HepG2 (cell line): ENCODE measurements at regions not wholly inside any gene's neighbourhood (a gene's known extent, or its start where the extent isn't known, plus 50 kb on each side); places are given as distances from the start of the nearest gene placed in this dataset.

Experiments
- ATAC-seq: fragments of 200-7000 bp; cut with Tn5 transposase; 3 replicates; pipeline ENCODE4 v1.9.1; 2020; ENCODE audit warnings: mild to moderate bottlenecking, moderate library complexity
- BruUV-seq: library from RNA; stranded (reverse); fragments of 400-500 nt; replicated peaks from 2 replicates; lab custom pipeline; 2021; lab: Mats Ljungman, UMichigan
- CTCF ChIA-PET: fragments of 300-600 bp; formaldehyde crosslinking; extraction: SDS; loops from one replicate; lab custom pipeline; 2021; ENCODE audit warnings: low total read pairs, inconsistent platforms, low intra/inter-chr PET ratio; lab: Yijun Ruan, JAX
- POLR2A ChIA-PET: fragments of 350-600 bp; sonication (Branson Sonifier 250); formaldehyde crosslinking; loops from one replicate; lab custom pipeline; 2020; ENCODE audit warnings: antibody characterized with exemption, inconsistent platforms; lab: Yijun Ruan, JAX
- DNase-seq: peaks from one replicate; pipeline ENCODE4 v3.0.0-alpha.2; 2015; ENCODE audit warnings: low spot score
- FAIRE-seq: peaks from 3 replicates; lab custom pipeline; 2011; peaks lifted over from hg19 to GRCh38; lab: Jason Lieb, UNC
- H2AFZ ChIP-seq: one replicate; pipeline ENCODE4 v1.6.1; 2011; ENCODE audit warnings: low read length, inconsistent platforms
- H3K27ac ChIP-seq: fragments of 300-600 bp; 3 replicates; pipeline ENCODE4 v1.8.0; 2011; ENCODE audit warnings: mixed run types, mild to moderate bottlenecking, mixed read lengths, low read length, inconsistent platforms; ENCODE audit not compliant: insufficient read depth; ENCODE audit errors: extremely low read length
- H3K27me3 ChIP-seq, 2 experiments: fragments of 200-600 bp in 1 of 2; 2 replicates in 1 of 2; 3 replicates in 1 of 2; pipeline versions ENCODE4 v1.6.0 to v1.8.0; 2011; ENCODE audit warnings: low read length in 2 of 2, mild to moderate bottlenecking in 2 of 2, moderate library complexity in 2 of 2, inconsistent platforms in 1 of 2; ENCODE audit not compliant: insufficient read depth in 2 of 2, control insufficient read depth in 1 of 2
- H3K36me3 ChIP-seq, 2 experiments: fragments of 200-600 bp in 1 of 2; replicated peaks in 1 of 2; 2 replicates in 1 of 2; 3 replicates in 1 of 2; pipeline versions ENCODE4 v1.5.1 to v1.8.0; 2011; ENCODE audit warnings: low read length in 2 of 2, inconsistent platforms in 1 of 2; ENCODE audit not compliant: insufficient read depth in 2 of 2, control insufficient read depth in 1 of 2
- H3K4me1 ChIP-seq: 2 replicates; pipeline ENCODE4 v1.5.1; 2012; ENCODE audit warnings: low read length, inconsistent platforms; ENCODE audit not compliant: insufficient read depth
- H3K4me2 ChIP-seq: 2 replicates; pipeline ENCODE4 v1.6.0; 2011; ENCODE audit warnings: low read depth, low read length, inconsistent platforms
- H3K4me3 ChIP-seq, 3 experiments: fragments of 200-600 bp in 1 of 3; sonication (generic), shearing (Covaris generic) in 1 of 3; replicated peaks in 1 of 3; 2 replicates each; pipeline ENCODE4 v1.5.1; 2011 to 2016; ENCODE audit warnings: low read length in 3 of 3, inconsistent platforms in 2 of 3, low read depth in 2 of 3, mild to moderate bottlenecking in 2 of 3, control low read depth in 1 of 3, mixed read lengths in 1 of 3; ENCODE audit not compliant: insufficient read depth in 1 of 3
- H3K79me2 ChIP-seq: one replicate; pipeline ENCODE4 v1.6.1; 2011; ENCODE audit warnings: low read length, inconsistent platforms; ENCODE audit not compliant: insufficient read depth
- H3K9ac ChIP-seq: 2 replicates; pipeline ENCODE4 v1.6.0; 2011; ENCODE audit warnings: mild to moderate bottlenecking, low read depth, low read length, inconsistent platforms; ENCODE audit not compliant: insufficient read depth
- H3K9me3 ChIP-seq: 2 replicates; pipeline ENCODE4 v1.5.1; 2012; ENCODE audit warnings: mild to moderate bottlenecking, low read length
- H4K20me1 ChIP-seq: 2 replicates; pipeline ENCODE4 v1.6.0; 2011; ENCODE audit warnings: inconsistent platforms, mild to moderate bottlenecking, low read length, moderate library complexity; ENCODE audit not compliant: insufficient read depth
- BCL6 ChIP-seq: IDR thresholded peaks from 2 replicates; pipeline ENCODE4 v1.6.1; 2016; ENCODE audit warnings: missing genetic modification reagents, missing compliant biosample characterization
- FOXA3 ChIP-seq: IDR thresholded peaks from 2 replicates; pipeline ENCODE4 v1.6.1; 2016; ENCODE audit warnings: missing genetic modification reagents, missing compliant biosample characterization
- HDAC2 ChIP-seq: sonication (generic); formaldehyde crosslinking; IDR thresholded peaks from 2 replicates; pipeline ENCODE4 v1.4.0; 2020; ENCODE audit warnings: missing genetic modification reagents
- MXI1 ChIP-seq: IDR thresholded peaks from 3 replicates; pipeline ENCODE4 v1.6.1; 2012; ENCODE audit warnings: low read depth, low read length, inconsistent platforms, borderline replicate concordance
- SIN3B ChIP-seq: fragments of 150-350 bp; IDR thresholded peaks from 2 replicates; pipeline ENCODE4 v1.6.1; 2014; ENCODE audit warnings: low read length
- TAF1 ChIP-seq: sonication (generic); formaldehyde crosslinking; IDR thresholded peaks from 2 replicates; pipeline ENCODE4 v1.4.0; 2020; ENCODE audit warnings: missing genetic modification reagents
- TCF7 ChIP-seq: sonication (generic); IDR thresholded peaks from 2 replicates; pipeline ENCODE4 v1.6.1; 2016; ENCODE audit warnings: antibody characterized with exemption, low read depth
- ZBTB26 ChIP-seq: IDR thresholded peaks from 2 replicates; pipeline ENCODE4 v1.6.1; 2016; ENCODE audit warnings: missing compliant biosample characterization, missing genetic modification reagents, borderline replicate concordance
- ZNF33B ChIP-seq: sonication (generic); formaldehyde crosslinking; IDR thresholded peaks from 2 replicates; pipeline ENCODE4 v1.5.1; 2020; ENCODE audit warnings: mild to moderate bottlenecking, missing genetic modification reagents
- ZNF512 ChIP-seq: sonication (generic); formaldehyde crosslinking; IDR thresholded peaks from 2 replicates; pipeline ENCODE4 v1.4.0; 2020; ENCODE audit warnings: mild to moderate bottlenecking, missing genetic modification reagents
- ZNF713 ChIP-seq: sonication (generic); formaldehyde crosslinking; IDR thresholded peaks from 2 replicates; pipeline ENCODE4 v1.4.0; 2020; ENCODE audit warnings: mild to moderate bottlenecking, missing genetic modification reagents
- ZNF773 ChIP-seq: sonication (generic); formaldehyde crosslinking; IDR thresholded peaks from 2 replicates; pipeline ENCODE4 v1.4.0; 2020; ENCODE audit warnings: missing genetic modification reagents, borderline replicate concordance
- ZSCAN29 ChIP-seq: sonication (generic); formaldehyde crosslinking; conservative IDR thresholded peaks from 2 replicates; pipeline ENCODE4 v1.4.0; 2020; ENCODE audit warnings: mild to moderate bottlenecking, missing genetic modification reagents
- WGBS: methylation state at CpG from one replicate; pipeline ENCODE4 v1.1.6; 2017; ENCODE audit warnings: low lambda C conversion rate; 5-methylcytosine and 5-hydroxymethylcytosine counted together
- in situ Hi-C: cut with HindIII; loops from 2 replicates; pipeline ENCODE4 v1.10.0; 2017; ENCODE audit warnings: low pct_unique_long_range_greater_than_20kb; ENCODE audit not compliant: extremely low pct_ligation_motif_present
- intact Hi-C: fragments of 100-400 bp; cut with micrococcal nuclease; formaldehyde crosslinking; loops from one replicate; pipeline ENCODE4 v1.10.0; 2022; ENCODE audit not compliant: unreplicated experiment

- FAIRE-seq, result no peak
Observed at GRCh38 chr2:149743842-149744448, 156.4 kb upstream of the MMADHC start.

More at GRCh38 chr2:149743842-149744448, 156.4 kb upstream of the MMADHC start:
- Histone ChIP-seq H3K4me1 (no peaks in the 10 kb centered on the region), H3K27me3 (no peaks in the 10 kb centered on the region), H3K4me2 (no peak overlapping the region), H3K9ac (no peak overlapping the region), H2AFZ (no peak overlapping the region), H4K20me1 (no peaks in the 10 kb centered on the region), H3K27ac (no peak overlapping the region), H3K9me3 (no peaks in the 10 kb centered on the region), H3K36me3 (no peaks in the 10 kb centered on the region), H3K79me2 (no peaks in the 10 kb centered on the region), H3K4me3 (no peak overlapping the region)
- CTCF ChIA-PET, result no interaction called here
- WGBS, result 70% methylated on average over 4 of the region's 6 CpGs
- DNase-seq (no peak), ATAC-seq (no peak)
- in situ Hi-C loops (no loop called here), intact Hi-C loops (no loop called here)
- POLR2A ChIA-PET, result no interaction called here
- no TSS peak for BruUV-seq
- TF ChIP-seq ZNF713 (no peak), ZNF512 (CRISPR knock-in tag) (no peak), FOXA3 (no peak), TAF1 (CRISPR knock-in tag) (no peak), ZSCAN29 (CRISPR knock-in tag) (no peak), BCL6 (CRISPR knock-in tag) (no peak), SIN3B (no peak), MXI1 (no peak), ZBTB26 (CRISPR knock-in tag) (no peak), HDAC2 (CRISPR knock-in tag) (no peak), TCF7 (no peak), ZNF773 (CRISPR knock-in tag) (no peak), ZNF33B (no peak)
